NCI-H1417 treated with DMSO at 0.1 percent for 48 hours (cell line): ENCODE measurements at regions not wholly inside any gene's neighbourhood (a gene's known extent, or its start where the extent isn't known, plus 50 kb on each side); places are given as distances from the start of the nearest gene placed in this dataset.
"Not testable (repeated sequence)": the region's sequence is repeated elsewhere in the genome, so short reads cannot be mapped to it uniquely, and the experiment has no call there.

Source experiments
- DNase-seq: peaks from one replicate; lab custom pipeline; 2025; lab: John Stamatoyannopoulos, UW

- DNase-seq = no peak
Measured at GRCh38 chr12:34303091-34303870, 281.0 kb downstream of the ALG10 start.

- DNase-seq = no peak
Measured at GRCh38 chr12:34304001-34304400, 281.7 kb downstream of the ALG10 start.

- DNase-seq = no peak
Measured at GRCh38 chr12:34304546-34304945, 282.2 kb downstream of the ALG10 start.

- DNase-seq = no peak
Measured at GRCh38 chr12:34305176-34305575, 282.9 kb downstream of the ALG10 start.

DNA sequence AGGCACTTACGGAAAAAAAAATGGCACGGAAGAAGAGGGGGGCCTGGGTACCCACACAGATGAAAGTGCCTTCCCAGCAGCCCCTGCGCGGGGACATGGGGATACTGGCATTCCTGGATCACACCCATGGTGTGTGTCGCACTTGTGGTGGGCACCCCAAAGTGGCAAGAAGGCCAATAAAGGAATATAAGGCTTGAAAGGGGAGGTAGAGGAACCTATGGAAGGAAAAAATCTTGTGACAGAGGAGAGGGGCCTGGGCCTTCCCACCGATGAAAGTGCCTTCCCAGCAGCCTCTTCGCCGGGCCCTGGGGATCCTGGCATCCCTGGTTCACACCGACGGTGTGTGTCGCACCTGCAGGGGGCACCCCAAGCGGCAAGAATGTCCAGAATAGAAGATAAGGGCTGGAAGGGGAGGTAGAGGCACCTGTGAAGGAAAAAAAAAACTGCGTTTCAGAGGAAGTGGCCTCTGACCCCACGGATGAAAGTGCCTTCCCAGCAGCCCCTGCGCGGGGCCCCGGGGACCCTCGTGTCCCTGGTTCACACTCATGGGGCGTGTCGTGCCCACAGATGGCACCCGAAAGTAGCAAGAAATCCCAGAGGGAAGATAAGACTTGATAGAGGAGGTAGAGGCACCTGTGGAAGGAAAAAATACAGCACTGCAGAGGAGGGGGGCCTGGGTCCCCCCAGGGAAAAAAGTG is 284.0 kb downstream of the ALG10 start:
- DNase-seq = no peak

- not testable (repeated sequence) for DNase-seq
Measured at GRCh38 chr12:34309806-34310804, 287.8 kb downstream of the ALG10 start.

DNA sequence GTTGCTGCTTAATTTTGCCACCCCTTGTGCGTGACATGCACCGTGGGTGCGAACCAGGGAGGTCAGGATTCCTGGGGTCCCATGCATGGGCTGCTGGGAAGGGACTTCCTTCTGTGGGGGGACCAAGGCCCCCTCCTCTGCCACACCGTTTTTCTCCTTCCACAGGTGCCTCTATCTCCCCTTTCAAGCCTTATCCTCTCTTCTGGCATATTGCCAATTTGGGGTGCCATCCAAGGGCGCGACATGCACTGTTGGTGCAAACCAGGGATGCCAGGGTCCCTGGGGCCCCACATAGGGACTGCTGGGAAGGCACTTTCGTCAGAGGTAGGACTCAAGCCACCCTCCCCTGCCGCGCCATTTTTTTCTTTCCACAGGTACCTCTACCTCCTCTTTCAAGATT is 289.0 kb downstream of the ALG10 start:
- no peak for DNase-seq

DNA sequence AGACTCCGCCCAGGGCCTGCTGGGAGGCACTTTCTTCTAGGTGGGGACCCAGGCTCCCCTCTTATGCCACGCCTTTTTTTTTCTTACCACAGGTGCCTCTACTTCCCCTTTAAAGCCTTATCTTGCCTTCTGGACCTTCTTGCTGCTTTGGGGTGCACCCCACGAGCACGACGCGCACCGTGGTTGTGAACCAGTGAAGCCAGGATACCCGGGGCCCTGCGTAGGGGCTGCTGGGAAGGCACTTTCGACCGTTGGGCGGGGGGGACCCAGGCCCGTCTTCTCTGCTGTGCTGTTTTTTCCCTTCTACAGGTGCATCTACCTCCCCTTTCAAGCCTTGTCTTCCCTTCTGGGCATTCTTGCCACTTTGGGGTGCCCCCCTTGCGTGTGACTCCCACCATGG is 305.4 kb downstream of the ALG10 start:
- DNase-seq = no peak

GRCh38 chr12:34333337-34333736 is 311.0 kb downstream of the ALG10 start:
- DNase-seq = no peak

GRCh38 chr12:34334538-34334937 is 312.2 kb downstream of the ALG10 start:
- DNase-seq = no peak

GRCh38 chr12:34334953-34335743 is 312.9 kb downstream of the ALG10 start:
- no peak for DNase-seq

DNA sequence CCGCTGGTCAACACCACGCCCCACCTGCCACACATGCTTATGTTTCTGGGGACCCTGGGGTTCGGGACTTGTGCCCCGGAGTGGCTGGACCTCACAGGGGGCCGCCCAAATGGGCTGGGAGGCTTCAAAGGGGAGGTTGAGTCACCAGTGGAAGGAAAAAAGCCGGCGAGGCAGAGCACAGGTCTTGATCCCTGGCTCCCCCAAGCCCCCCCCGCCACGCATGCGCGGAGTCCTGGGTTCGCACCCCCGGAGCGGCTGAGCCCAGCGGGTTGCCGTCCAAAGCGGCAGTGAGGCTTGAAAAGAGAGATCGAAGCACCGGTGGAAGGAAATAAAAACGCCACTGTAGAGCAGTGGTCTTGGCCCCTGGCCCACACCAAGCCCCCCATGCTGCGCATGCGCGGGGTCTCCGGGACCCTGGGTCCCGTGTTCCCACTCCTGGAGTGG is 313.5 kb downstream of the ALG10 start:
- DNase-seq = no peak

DNA sequence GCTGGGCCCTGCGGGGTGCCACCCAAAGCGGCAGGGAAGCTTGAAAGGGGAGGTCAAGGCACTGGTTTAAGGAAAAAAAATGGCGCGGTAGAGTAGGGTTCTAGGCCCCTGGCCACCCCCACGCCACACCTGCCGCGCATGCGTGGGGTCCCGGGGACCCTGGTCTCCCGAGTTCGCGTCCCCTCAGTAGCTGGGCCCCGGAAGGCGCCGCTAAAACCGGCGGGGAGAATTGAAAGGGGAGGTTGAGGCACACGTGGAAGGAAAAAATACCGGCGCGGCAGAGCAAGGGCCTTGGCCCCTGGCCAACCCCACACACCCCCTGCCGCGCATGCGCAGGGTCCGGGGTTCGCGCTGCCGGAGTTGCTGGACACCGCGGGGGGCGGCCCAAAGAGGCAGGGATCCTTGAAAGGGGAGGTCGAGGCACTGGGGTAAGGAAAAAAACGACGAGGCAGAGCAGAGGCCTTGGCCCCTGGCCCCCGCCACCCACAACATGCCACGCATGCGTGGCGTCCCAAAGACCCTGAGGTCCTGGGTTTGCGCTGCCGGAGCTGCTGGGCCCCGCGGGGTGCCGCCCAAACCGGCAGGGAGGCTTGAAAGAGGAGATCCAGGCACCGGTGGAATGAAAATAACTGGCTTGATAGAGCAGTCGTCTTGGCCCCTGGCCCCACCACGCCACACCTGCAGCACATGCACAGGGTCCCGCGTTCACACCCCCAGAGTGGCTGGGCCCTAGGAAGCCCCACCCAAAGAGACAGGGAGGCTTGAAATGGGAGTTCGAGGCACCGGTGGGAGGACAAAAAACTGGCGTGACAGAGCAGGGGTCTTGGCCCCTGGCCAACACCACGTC is 314.5 kb downstream of the ALG10 start:
- DNase-seq = no peak

DNA sequence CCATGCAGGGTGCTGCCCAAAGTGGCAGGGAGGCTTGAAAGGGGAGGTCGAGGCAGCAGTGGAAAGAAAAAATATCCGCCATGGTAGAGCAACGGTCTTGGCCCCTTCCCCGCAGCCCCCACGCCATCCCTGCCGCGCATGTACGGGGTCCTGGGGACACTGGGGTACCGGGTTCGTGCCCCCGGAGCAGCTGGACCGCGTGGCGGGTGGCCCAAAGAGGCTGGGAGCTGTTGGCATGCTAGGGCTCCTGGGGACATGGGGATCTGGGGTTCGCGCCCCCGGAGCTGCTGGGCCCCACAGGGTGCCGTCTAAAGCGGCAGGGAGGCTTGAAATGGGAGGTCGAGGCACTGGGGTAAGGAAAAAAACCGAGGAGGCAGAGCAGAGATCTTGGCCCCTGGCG is 316.5 kb downstream of the ALG10 start:
- DNase-seq = no peak

DNA sequence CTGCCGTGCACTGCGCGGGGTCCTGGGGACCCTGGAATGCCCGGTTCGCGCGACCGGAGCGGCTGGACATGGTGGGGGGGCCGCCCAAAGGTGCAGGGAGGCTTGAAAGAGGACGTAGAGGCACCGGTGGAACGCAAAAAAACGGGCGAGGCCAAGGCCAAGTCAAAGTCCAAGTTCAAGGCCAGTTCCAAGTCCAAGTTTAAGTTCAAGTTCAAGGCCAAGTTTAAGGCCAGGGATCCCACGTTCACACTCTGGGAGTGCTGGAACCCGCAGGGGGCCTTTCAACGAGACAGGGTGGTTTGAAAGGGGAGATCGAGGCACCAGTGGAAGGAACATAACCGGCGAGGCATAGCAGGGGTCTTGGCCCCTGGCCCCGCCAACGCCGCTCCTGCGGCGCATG is 317.6 kb downstream of the ALG10 start:
- DNase-seq = no peak

- DNase-seq = no peak
Measured at GRCh38 chr12:34340534-34341361, 318.5 kb downstream of the ALG10 start.

DNA sequence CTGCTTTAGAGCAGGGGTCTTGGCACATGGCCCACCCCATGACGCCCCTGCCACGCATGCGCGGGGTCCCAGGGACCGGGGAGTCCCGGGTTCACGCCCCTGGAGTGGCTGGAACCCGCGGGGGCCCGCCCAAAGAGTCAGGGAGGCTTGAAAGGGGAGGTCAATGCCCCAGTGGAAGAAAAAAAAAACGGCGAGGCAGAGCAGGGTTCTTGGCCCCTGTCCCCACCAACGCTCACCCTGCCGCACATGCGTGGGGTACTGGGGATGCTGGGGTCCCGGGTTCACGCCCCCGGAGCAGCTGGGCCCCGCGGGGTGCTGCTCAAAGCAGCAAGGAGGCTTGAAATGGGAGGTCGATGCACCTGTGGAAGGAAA is 319.1 kb downstream of the ALG10 start:
- DNase-seq = no peak

GRCh38 chr12:34342048-34342447 is 319.8 kb downstream of the ALG10 start:
- DNase-seq = no peak

GRCh38 chr12:34343345-34343744 is 321.0 kb downstream of the ALG10 start:
- DNase-seq = no peak

DNA sequence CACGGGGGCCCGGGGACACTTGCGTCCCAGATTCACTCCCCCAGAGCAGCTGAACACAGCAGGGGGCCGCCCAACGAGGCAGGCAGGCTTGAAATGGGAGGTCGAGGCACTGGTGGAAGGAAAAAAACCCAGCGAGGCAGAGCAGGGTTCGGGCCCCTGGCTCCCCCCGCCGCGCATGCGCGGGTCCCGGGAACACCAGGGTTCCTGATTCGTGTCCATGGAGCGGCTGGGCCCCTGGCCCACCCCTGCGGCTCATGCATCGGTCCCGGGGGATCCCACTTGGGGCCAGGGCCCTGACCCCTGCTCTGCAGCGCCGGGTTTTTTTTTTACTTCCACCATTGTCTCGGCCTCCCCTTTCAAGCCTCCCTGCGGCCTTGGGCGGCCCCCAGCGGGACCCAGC is 321.5 kb downstream of the ALG10 start:
- DNase-seq = no peak
